GM18517 (cell line): ENCODE measurements at regions not wholly inside any gene's neighbourhood (a gene's known extent, or its start where the extent isn't known, plus 50 kb on each side); places are given as distances from the start of the nearest gene placed in this dataset.
"Not testable (repeated sequence)": the region's sequence is repeated elsewhere in the genome, so short reads cannot be mapped to it uniquely, and the experiment has no call there.

Experiments
- ATAC-seq: cut with Tn5 transposase; IDR thresholded peaks from one replicate; pipeline ENCODE4 v1.9.1; 2021; ENCODE audit warnings: mild to moderate bottlenecking, moderate library complexity; ENCODE audit not compliant: unreplicated experiment

- ATAC-seq = not testable (repeated sequence)
Measured at GRCh38 chr4:184965230-184966050, 52.9 kb upstream of the HELT start.

GRCh38 chr4:184966051-184966691, 52.1 kb upstream of the HELT start:
- not testable (repeated sequence) for ATAC-seq

GRCh38 chr4:184967699-184968098, 50.6 kb upstream of the HELT start:
- ATAC-seq = not testable (repeated sequence)

GRCh38 chr4:184968366-184968765, 49.9 kb upstream of the HELT start:
- no peak for ATAC-seq
